HFF-Myc (cell line): ENCODE measurements at regions not wholly inside any gene's neighbourhood (a gene's known extent, or its start where the extent isn't known, plus 50 kb on each side); places are given as distances from the start of the nearest gene placed in this dataset.

Experiments
- DNase-seq: peaks from one replicate; pipeline ENCODE4 v3.0.0-alpha.2; 2011; ENCODE audit warnings: low read depth; ENCODE audit errors: extremely low read depth
- H3K4me3 ChIP-seq: replicated peaks from 2 replicates; pipeline ENCODE4 v1.5.1; 2011; ENCODE audit warnings: low read depth, mild to moderate bottlenecking, control low read depth, low read length
- CTCF ChIP-seq: IDR thresholded peaks from 2 replicates; pipeline ENCODE4 v1.5.1; 2012; ENCODE audit warnings: mild to moderate bottlenecking, low read depth, low read length, control low read depth; ENCODE audit errors: missing control alignments

- TF ChIP-seq CTCF: no peak
- H3K4me3 ChIP-seq: no peak overlapping the region
Measured at GRCh38 chr13:87788363-87788762, 117.2 kb downstream of the SLITRK5 start.

GRCh38 chr13:87792878-87793277, 121.7 kb downstream of the SLITRK5 start:
- TF ChIP-seq CTCF: no peak
- DNase-seq: no peak

More at GRCh38 chr13:87788363-87788762, 117.2 kb downstream of the SLITRK5 start:
- no peak for DNase-seq

GRCh38 chr13:87798536-87798935, 127.4 kb downstream of the SLITRK5 start:
- H3K4me3 ChIP-seq: no peak overlapping the region
- no peak for TF ChIP-seq CTCF
- DNase-seq: no peak

More at GRCh38 chr13:87792878-87793277, 121.7 kb downstream of the SLITRK5 start:
- H3K4me3 ChIP-seq: no peak overlapping the region

GRCh38 chr13:87810391-87810801, 139.2 kb downstream of the SLITRK5 start:
- no peak overlapping the region for H3K4me3 ChIP-seq
- no peak for TF ChIP-seq CTCF

GRCh38 chr13:87810920-87811344, 139.8 kb downstream of the SLITRK5 start:
- H3K4me3 ChIP-seq: no peak overlapping the region
- TF ChIP-seq CTCF: no peak
- no peak for DNase-seq

More at GRCh38 chr13:87810391-87810801, 139.2 kb downstream of the SLITRK5 start:
- no peak for DNase-seq

- TF ChIP-seq CTCF: no peak
- H3K4me3 ChIP-seq: no peak overlapping the region
- DNase-seq: no peak
Measured at GRCh38 chr13:87814403-87814802, 143.2 kb downstream of the SLITRK5 start.

- DNase-seq: no peak
- no peak overlapping the region for H3K4me3 ChIP-seq
- TF ChIP-seq CTCF: no peak
Measured at GRCh38 chr13:87820241-87820640, 149.1 kb downstream of the SLITRK5 start.
